B cell (primary cell): ENCODE measurements at regions not wholly inside any gene's neighbourhood (a gene's known extent, or its start where the extent isn't known, plus 50 kb on each side); places are given as distances from the start of the nearest gene placed in this dataset.

Experiments
- ATAC-seq: fragments of 200-7000 bp; cut with Tn5 transposase; one replicate; pipeline ENCODE4 v1.10.0; 2021; ENCODE audit warnings: low read depth, mild to moderate bottlenecking, moderate number of reproducible peaks, moderate library complexity
- CTCF ChIA-PET: fragments of 350-600 bp; sonication (Branson Sonifier 250); formaldehyde crosslinking; loops from one replicate; lab custom pipeline; 2021; ENCODE audit warnings: antibody characterized with exemption, inconsistent platforms; lab: Charles Lee
- POLR2A ChIA-PET: fragments of 350-600 bp; sonication (Branson Sonifier 250); formaldehyde crosslinking; loops from one replicate; lab custom pipeline; 2021; ENCODE audit warnings: antibody characterized with exemption; lab: Charles Lee
- DNase-seq: peaks from one replicate; pipeline ENCODE4 v3.0.0; 2013
- H2AFZ ChIP-seq: 2 replicates; pipeline ENCODE4 v1.6.1; 2012; ENCODE audit warnings: mild to moderate bottlenecking, low read depth, low read length; ENCODE audit not compliant: insufficient read depth, poor library complexity, severe bottlenecking
- H3K27ac ChIP-seq, 2 donors: 1 replicate in 1 of 2; 2 replicates in 1 of 2; pipeline ENCODE4 v1.5.1; 2012 to 2013; ENCODE audit warnings: low read length in 2 of 2, mild to moderate bottlenecking in 2 of 2, moderate library complexity in 1 of 2
- H3K27me3 ChIP-seq, 4 experiments: fragments of 200-600 bp in 1 of 4; sonication (generic) in 1 of 4; replicated peaks in 1 of 4; 1 replicate in 2 of 4; 2 replicates in 2 of 4; pipeline versions ENCODE4 v1.6.1 to v1.7.0; 2013 to 2016; ENCODE audit warnings: low read length in 3 of 4, mild to moderate bottlenecking in 2 of 4, mixed read lengths in 1 of 4, moderate library complexity in 1 of 4; ENCODE audit not compliant: insufficient read depth in 4 of 4, control insufficient read depth in 3 of 4; ENCODE audit errors: control extremely low read depth in 1 of 4
- H3K36me3 ChIP-seq, 2 experiments: replicated peaks in 1 of 2; 1 replicate in 1 of 2; 2 replicates in 1 of 2; pipeline versions ENCODE4 v1.6.1 to v1.7.1; 2013; ENCODE audit warnings: low read length in 1 of 2; ENCODE audit not compliant: insufficient read depth in 2 of 2, control insufficient read depth in 1 of 2; ENCODE audit errors: control extremely low read depth in 1 of 2, extremely low read depth in 1 of 2
- H3K4me1 ChIP-seq, 2 donors: fragments of 200-600 bp in 1 of 2; sonication (generic) in 1 of 2; 1 replicate in 1 of 2; 2 replicates in 1 of 2; pipeline versions ENCODE4 v1.5.1 to v1.6.1; 2013 to 2017; ENCODE audit warnings: low read length in 2 of 2; ENCODE audit not compliant: control insufficient read depth in 2 of 2, insufficient read depth in 2 of 2
- H3K4me2 ChIP-seq: replicated peaks from 2 replicates; pipeline ENCODE3; 2012; ENCODE audit warnings: mild to moderate bottlenecking, low read depth, low read length; ENCODE audit not compliant: poor library complexity, severe bottlenecking
- H3K4me3 ChIP-seq, 5 experiments: fragments of 200-600 bp in 1 of 5; sonication (generic) in 1 of 5; 1 replicate in 3 of 5; 2 replicates in 2 of 5; pipeline versions ENCODE4 v1.5.1 to v1.7.0; 2011 to 2016; ENCODE audit warnings: low read length in 4 of 5, mild to moderate bottlenecking in 4 of 5, low read depth in 2 of 5, control low read depth in 1 of 5, moderate library complexity in 1 of 5; ENCODE audit not compliant: insufficient read depth in 1 of 5; ENCODE audit errors: control extremely low read depth in 1 of 5, extremely low read depth in 1 of 5
- H3K79me2 ChIP-seq: fragments of 200-600 bp; sonication (generic); one replicate; pipeline ENCODE4 v1.6.0; 2016; ENCODE audit warnings: low read length; ENCODE audit not compliant: control insufficient read depth, insufficient read depth
- H3K9ac ChIP-seq: fragments of 200-600 bp; sonication (generic); 2 replicates; pipeline ENCODE4 v1.6.1; 2017; ENCODE audit warnings: mild to moderate bottlenecking, low read length, moderate library complexity
- H3K9me3 ChIP-seq, 3 donors: one replicate each; pipeline versions ENCODE4 v1.6.1 to v1.7.1; 2013; ENCODE audit warnings: low read length in 2 of 3; ENCODE audit not compliant: control insufficient read depth in 2 of 3, insufficient read depth in 1 of 3; ENCODE audit errors: control extremely low read depth in 1 of 3
- H4K20me1 ChIP-seq: 2 replicates; pipeline ENCODE4 v1.6.0; 2012; ENCODE audit warnings: mild to moderate bottlenecking, low read length; ENCODE audit not compliant: insufficient read depth, control insufficient read depth, poor library complexity, severe bottlenecking
- H3K27ac Mint-ChIP-seq: one replicate; pipeline ENCODE4 v1.8.0; 2021; ENCODE audit warnings: mixed read lengths
- H3K27me3 Mint-ChIP-seq: one replicate; pipeline ENCODE4 v1.8.0; 2021; ENCODE audit warnings: mixed read lengths
- H3K4me1 Mint-ChIP-seq: one replicate; pipeline ENCODE4 v1.8.0; 2021; ENCODE audit warnings: mixed read lengths
- H3K4me3 Mint-ChIP-seq: one replicate; pipeline ENCODE4 v1.8.0; 2021; ENCODE audit warnings: mixed read lengths
- H3K9me3 Mint-ChIP-seq: one replicate; pipeline ENCODE4 v1.8.0; 2022; ENCODE audit warnings: mixed read lengths; ENCODE audit not compliant: insufficient read depth
- EZH2 ChIP-seq: IDR thresholded peaks from 2 replicates; pipeline ENCODE4 v1.6.1; 2012; ENCODE audit warnings: borderline replicate concordance, low read depth, mild to moderate bottlenecking, moderate library complexity, low read length; ENCODE audit not compliant: insufficient read depth, poor library complexity, severe bottlenecking
- WGBS: methylation state at CpG from one replicate; pipeline ENCODE4 v1.1.5; 2013; ENCODE audit warnings: missing lambda C conversion rate; ENCODE audit not compliant: insufficient coverage; 5-methylcytosine and 5-hydroxymethylcytosine counted together
- intact Hi-C: fragments of 100-400 bp; cut with micrococcal nuclease; formaldehyde crosslinking; loops from one replicate; pipeline ENCODE4 v1.10.0; 2022
- TF ChIP-seq, protein P1 (sequence below): fragments of 200-600 bp; IDR thresholded peaks from one replicate; pipeline ENCODE4 v1.8.0; 2022; ENCODE audit warnings: antibody characterized with exemption, mild to moderate bottlenecking

DNA sequence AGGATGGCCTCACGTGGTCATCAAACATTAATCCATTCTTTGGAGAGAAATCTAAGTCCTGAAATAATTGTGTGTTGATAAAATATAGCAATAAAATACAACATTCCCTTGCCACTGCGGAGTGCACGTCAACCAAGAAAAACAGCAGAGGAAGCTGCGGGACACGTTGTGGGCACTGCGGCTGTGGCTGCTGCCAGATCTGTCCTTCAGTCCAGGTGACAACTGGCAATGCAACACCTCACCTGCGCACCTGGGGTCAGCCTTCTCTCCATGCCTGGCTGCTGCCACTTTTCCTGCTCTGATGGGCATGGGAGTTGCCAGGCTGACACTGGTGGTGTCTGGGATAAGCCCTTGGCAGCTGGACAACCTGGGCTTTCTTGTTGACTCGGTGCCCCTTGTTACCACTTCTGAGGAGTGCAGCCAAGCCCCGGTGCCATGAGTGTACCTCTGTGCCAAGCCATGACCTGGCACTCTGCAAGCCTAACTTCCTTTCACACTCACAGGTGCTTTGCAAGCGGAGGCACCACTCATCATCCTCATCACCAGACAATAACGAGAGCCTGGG, 251.6 kb upstream of the TSHZ3 start:
- Histone ChIP-seq H3K79me2 (no peaks in the 10 kb centered on the region), H3K9me3 (peaks cover 0 to 29% (median 0%) of the 10 kb centered on the region in 3 donors), H3K4me2 (no peak overlapping the region), H3K4me3 (no peak overlapping the region), H3K36me3 (no peaks in the 10 kb centered on the region), H3K27me3 (no peaks in the 10 kb centered on the region), H2AFZ (no peak overlapping the region), H3K4me1 (no peaks in the 10 kb centered on the region), H3K9ac (no peak overlapping the region), H4K20me1 (no peaks in the 10 kb centered on the region), H3K27ac (no peak overlapping the region)
- ChIA-PET POLR2A (no interaction called here), CTCF (no interaction called here)
- no peak for DNase-seq
- TF ChIP-seq, protein P1, sequence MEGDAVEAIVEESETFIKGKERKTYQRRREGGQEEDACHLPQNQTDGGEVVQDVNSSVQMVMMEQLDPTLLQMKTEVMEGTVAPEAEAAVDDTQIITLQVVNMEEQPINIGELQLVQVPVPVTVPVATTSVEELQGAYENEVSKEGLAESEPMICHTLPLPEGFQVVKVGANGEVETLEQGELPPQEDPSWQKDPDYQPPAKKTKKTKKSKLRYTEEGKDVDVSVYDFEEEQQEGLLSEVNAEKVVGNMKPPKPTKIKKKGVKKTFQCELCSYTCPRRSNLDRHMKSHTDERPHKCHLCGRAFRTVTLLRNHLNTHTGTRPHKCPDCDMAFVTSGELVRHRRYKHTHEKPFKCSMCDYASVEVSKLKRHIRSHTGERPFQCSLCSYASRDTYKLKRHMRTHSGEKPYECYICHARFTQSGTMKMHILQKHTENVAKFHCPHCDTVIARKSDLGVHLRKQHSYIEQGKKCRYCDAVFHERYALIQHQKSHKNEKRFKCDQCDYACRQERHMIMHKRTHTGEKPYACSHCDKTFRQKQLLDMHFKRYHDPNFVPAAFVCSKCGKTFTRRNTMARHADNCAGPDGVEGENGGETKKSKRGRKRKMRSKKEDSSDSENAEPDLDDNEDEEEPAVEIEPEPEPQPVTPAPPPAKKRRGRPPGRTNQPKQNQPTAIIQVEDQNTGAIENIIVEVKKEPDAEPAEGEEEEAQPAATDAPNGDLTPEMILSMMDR, result no peak
- TF ChIP-seq EZH2, result no peak
- Mint-ChIP-seq H3K4me1 (no peaks in the 10 kb centered on the region), H3K4me3 (no peak overlapping the region), H3K9me3 (no peaks in the 10 kb centered on the region), H3K27me3 (no peaks in the 10 kb centered on the region), H3K27ac (no peak overlapping the region)
- no peak for ATAC-seq
- intact Hi-C loops, result no loop called here
- WGBS, result over 99% methylated on average over 8 of the region's 11 CpGs

DNA sequence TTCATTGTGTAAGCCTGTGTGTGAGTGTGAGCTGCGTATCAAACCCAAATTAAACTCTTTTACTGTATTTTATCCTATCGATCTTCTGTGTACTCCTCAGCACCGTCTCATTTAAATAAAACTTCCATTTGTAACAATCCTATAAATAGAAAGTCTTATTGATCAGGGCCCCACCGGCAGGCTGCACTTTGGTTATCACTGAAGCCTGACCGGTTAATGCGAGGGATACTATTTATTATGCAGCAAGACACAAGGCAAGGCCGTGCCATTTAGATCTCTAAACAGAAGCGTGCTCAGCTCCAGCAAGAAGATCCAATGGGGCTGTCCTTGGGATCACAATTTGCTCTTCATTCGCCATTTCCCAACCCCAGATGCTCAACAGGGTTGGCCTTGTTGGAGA, 252.6 kb upstream of the TSHZ3 start:
- ChIA-PET POLR2A (no interaction called here), CTCF (no interaction called here)
- H3K4me1 ChIP-seq, result no peaks in the 10 kb centered on the region
- no peaks in the 10 kb centered on the region for H4K20me1 ChIP-seq
- ATAC-seq, result no peak
- Mint-ChIP-seq H3K27me3 (no peaks in the 10 kb centered on the region), H3K4me1 (no peaks in the 10 kb centered on the region), H3K4me3 (no peak overlapping the region), H3K9me3 (no peaks in the 10 kb centered on the region), H3K27ac (no peak overlapping the region)
- H3K9ac ChIP-seq, result no peak overlapping the region
- no peaks in the 10 kb centered on the region for H3K79me2 ChIP-seq
- no peak for DNase-seq
- 92% methylated on average over 7 of the region's 9 CpGs for WGBS
- intact Hi-C loops, result no loop called here
- H2AFZ ChIP-seq, result no peak overlapping the region
- no peaks in the 10 kb centered on the region for H3K36me3 ChIP-seq
- H3K27ac ChIP-seq, result no peak overlapping the region
- no peak overlapping the region for H3K4me2 ChIP-seq
- no peaks in the 10 kb centered on the region for H3K27me3 ChIP-seq
- TF ChIP-seq, protein P1, result no peak
- TF ChIP-seq EZH2, result no peak
- H3K9me3 ChIP-seq, result peaks cover 0 to 22% (median 0%) of the 10 kb centered on the region in 3 donors
- no peak overlapping the region for H3K4me3 ChIP-seq
